Small intestine (tissue), 7 donors: ENCODE measurements at regions not wholly inside any gene's neighbourhood (a gene's known extent, or its start where the extent isn't known, plus 50 kb on each side); places are given as distances from the start of the nearest gene placed in this dataset.

Source experiments
- DNase-seq, 2 donors: peaks; one replicate each; pipeline versions ENCODE4 v3.0.0 to v3.0.0-alpha.2; 2013
- FAIRE-seq: peaks from 2 replicates; lab custom pipeline; 2012; peaks lifted over from hg19 to GRCh38; lab: Jason Lieb, UNC
- H3K27ac ChIP-seq, 3 donors: one replicate each; pipeline ENCODE4 v1.5.1; 2013; ENCODE audit warnings: low read length in 2 of 3, mild to moderate bottlenecking in 2 of 3, control low read depth in 1 of 3, inconsistent platforms in 1 of 3, low read depth in 1 of 3, moderate library complexity in 1 of 3
- H3K27me3 ChIP-seq, 3 donors: one replicate each; pipeline ENCODE4 v1.6.1; 2013; ENCODE audit warnings: low read length in 3 of 3, inconsistent platforms in 1 of 3; ENCODE audit not compliant: control insufficient read depth in 3 of 3, insufficient read depth in 3 of 3
- H3K36me3 ChIP-seq, 3 donors: one replicate each; pipeline ENCODE4 v1.6.1; 2013; ENCODE audit warnings: low read length in 3 of 3, inconsistent platforms in 1 of 3, low read depth in 1 of 3, mild to moderate bottlenecking in 1 of 3, moderate library complexity in 1 of 3; ENCODE audit not compliant: control insufficient read depth in 3 of 3, insufficient read depth in 2 of 3
- H3K4me1 ChIP-seq, 3 donors: one replicate each; pipeline ENCODE4 v1.6.1; 2013; ENCODE audit warnings: low read length in 2 of 3, inconsistent platforms in 1 of 3, low read depth in 1 of 3, mild to moderate bottlenecking in 1 of 3, moderate library complexity in 1 of 3; ENCODE audit not compliant: control insufficient read depth in 3 of 3, insufficient read depth in 2 of 3
- H3K4me3 ChIP-seq, 3 donors: one replicate each; pipeline ENCODE4 v1.5.1; 2013; ENCODE audit warnings: low read length in 3 of 3, control low read depth in 1 of 3, inconsistent platforms in 1 of 3, low read depth in 1 of 3, mild to moderate bottlenecking in 1 of 3, moderate library complexity in 1 of 3
- H3K9me3 ChIP-seq, 2 donors: one replicate each; pipeline ENCODE4 v1.6.1; 2013; ENCODE audit warnings: low read depth in 1 of 2, low read length in 1 of 2; ENCODE audit not compliant: control insufficient read depth in 2 of 2, insufficient read depth in 1 of 2
- WGBS, 3 donors: extraction: QIAGEN DNeasy Blood & Tissue Kit; methylation state at CpG; one replicate each; pipeline ENCODE4 v1.1.7; 2013; 5-methylcytosine and 5-hydroxymethylcytosine counted together
- donor health status: healthy with polysubstance abuse.
- donor health status: control.
- donor health status: control.
- donor health status: Bipolar disorder and iron deficiency.
- donor health status: healthy.

GRCh38 chr22:49620666-49621065, 207.0 kb downstream of the BRD1 start:
- WGBS, 3 donors, result 68 to 79% (median 73%) methylated on average over 11 of the region's 11 CpGs
- no peaks in the 10 kb centered on the region for H3K9me3 ChIP-seq
- H3K4me3 ChIP-seq, result no peak overlapping the region
- FAIRE-seq, result no peak
- no peaks in the 10 kb centered on the region for H3K36me3 ChIP-seq
- H3K4me1 ChIP-seq, result no peaks in the 10 kb centered on the region
- no peaks in the 10 kb centered on the region for H3K27me3 ChIP-seq
- no peak overlapping the region for H3K27ac ChIP-seq
- DNase-seq, result no peak

GRCh38 chr22:49620003-49620556, 207.6 kb downstream of the BRD1 start:
- 68 to 71% (median 70%) methylated on average over 19 of the region's 19 CpGs for WGBS, 3 donors
- H3K4me3 ChIP-seq, result no peak overlapping the region
- no peaks in the 10 kb centered on the region for H3K36me3 ChIP-seq
- no peak for DNase-seq
- H3K27ac ChIP-seq, result no peak overlapping the region
- H3K9me3 ChIP-seq, result peaks cover 0 to 2% of the 10 kb centered on the region in 2 donors
- H3K4me1 ChIP-seq, result no peaks in the 10 kb centered on the region
- no peak for FAIRE-seq
- no peaks in the 10 kb centered on the region for H3K27me3 ChIP-seq

- no peak overlapping the region for H3K4me3 ChIP-seq
- FAIRE-seq, result no peak
- H3K4me1 ChIP-seq, result no peaks in the 10 kb centered on the region
- peaks cover 0 to 3% of the 10 kb centered on the region in 2 donors for H3K9me3 ChIP-seq
- no peak overlapping the region for H3K27ac ChIP-seq
- no peaks in the 10 kb centered on the region for H3K27me3 ChIP-seq
- H3K36me3 ChIP-seq, result no peaks in the 10 kb centered on the region
- WGBS, 3 donors, result 79 to 90% (median 80%) methylated on average over 13 of the region's 13 CpGs
- DNase-seq, result no peak
Observed at GRCh38 chr22:49619301-49619700, 208.4 kb downstream of the BRD1 start.

- DNase-seq, result no peak
- no peaks in the 10 kb centered on the region for H3K36me3 ChIP-seq
- no peaks in the 10 kb centered on the region for H3K27me3 ChIP-seq
- no peak overlapping the region for H3K4me3 ChIP-seq
- H3K4me1 ChIP-seq, result no peaks in the 10 kb centered on the region
- FAIRE-seq, result no peak
- WGBS, 3 donors, result 78 to 82% (median 81%) methylated on average over 8 of the region's 8 CpGs
- H3K9me3 ChIP-seq, result peaks cover 0 to 5% of the 10 kb centered on the region in 2 donors
- H3K27ac ChIP-seq, result no peak overlapping the region
Observed at GRCh38 chr22:49618677-49618953, 209.1 kb downstream of the BRD1 start.

- H3K27ac ChIP-seq, result no peak overlapping the region
- H3K27me3 ChIP-seq, result no peaks in the 10 kb centered on the region
- H3K4me3 ChIP-seq, result no peak overlapping the region
- WGBS, 3 donors, result 68 to 72% (median 72%) methylated on average over 23 of the region's 23 CpGs
- DNase-seq (no peak), FAIRE-seq (no peak)
- H3K4me1 ChIP-seq, result no peaks in the 10 kb centered on the region
- peaks cover 0 to 7% of the 10 kb centered on the region in 2 donors for H3K9me3 ChIP-seq
- no peaks in the 10 kb centered on the region for H3K36me3 ChIP-seq
Observed at GRCh38 chr22:49617866-49618676, 209.6 kb downstream of the BRD1 start.

GRCh38 chr22:49617264-49617663, 210.4 kb downstream of the BRD1 start:
- FAIRE-seq (no peak), DNase-seq (no peak)
- no peak overlapping the region for H3K27ac ChIP-seq
- H3K27me3 ChIP-seq, result no peaks in the 10 kb centered on the region
- no peak overlapping the region for H3K4me3 ChIP-seq
- no peaks in the 10 kb centered on the region for H3K36me3 ChIP-seq
- H3K9me3 ChIP-seq, result peaks cover 0 to 7% of the 10 kb centered on the region in 2 donors
- H3K4me1 ChIP-seq, result no peaks in the 10 kb centered on the region
- WGBS, 3 donors, result 64 to 81% (median 66%) methylated on average over 4 to 6 of the region's 6 CpGs

- Histone ChIP-seq H3K36me3 (no peaks in the 10 kb centered on the region), H3K9me3 (peaks cover 0 to 7% of the 10 kb centered on the region in 2 donors), H3K27ac (no peak overlapping the region), H3K27me3 (no peaks in the 10 kb centered on the region), H3K4me1 (no peaks in the 10 kb centered on the region), H3K4me3 (no peak overlapping the region)
- DNase-seq (no peak), FAIRE-seq (no peak)
- WGBS, 3 donors, result 83 to 89% (median 87%) methylated on average over 31 to 37 of the region's 37 CpGs
Observed at GRCh38 chr22:49616356-49617231, 211.1 kb downstream of the BRD1 start.
